ENCODE measurements at regions not wholly inside any gene's neighbourhood (a gene's known extent, or its start where the extent isn't known, plus 50 kb on each side); places are given as distances from the start of the nearest gene placed in this dataset.

DNA sequence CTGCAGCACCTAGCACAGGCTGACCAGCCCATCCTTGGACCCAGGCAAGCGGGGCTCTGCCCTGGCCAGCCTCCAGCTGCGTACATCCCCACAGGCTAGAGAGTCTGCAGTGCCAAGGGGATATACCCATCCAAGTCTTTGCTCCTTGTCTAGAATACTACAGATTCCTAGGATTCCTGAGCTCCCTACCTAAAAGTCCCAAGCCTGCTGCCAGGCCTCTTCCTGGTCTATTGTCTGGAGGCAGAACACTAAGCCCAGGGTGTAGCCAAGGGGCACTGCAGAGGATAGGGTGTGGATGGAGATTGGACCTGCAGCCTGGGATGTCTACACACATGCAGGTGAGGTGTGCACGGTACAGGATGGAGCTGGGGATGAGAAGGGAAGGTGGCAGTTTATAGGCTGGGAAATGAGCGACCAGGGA lies 90.0 kb upstream of the SIRPA start:
- TF ChIP-seq POLR2A (IDR thresholded peaks at IDR 0.05; ENCODE audit: low read depth, low read length) (no peak), EZH2 (IDR thresholded peaks at IDR 0.05; ENCODE audit: borderline replicate concordance, low read depth, low read length, severe bottlenecking) (no peak)

Measured in endothelial cell of umbilical vein (primary cell).